IMR-90 (cell line): ENCODE measurements at regions not wholly inside any gene's neighbourhood (a gene's known extent, or its start where the extent isn't known, plus 50 kb on each side); places are given as distances from the start of the nearest gene placed in this dataset.

ENCODE experiments used
- ATAC-seq: fragments of 200-7000 bp; cut with Tn5 transposase; 2 replicates; pipeline ENCODE4 v1.9.1; 2020; ENCODE audit warnings: low read depth, mild to moderate bottlenecking, moderate library complexity
- BruUV-seq: library from RNA; stranded (reverse); fragments of 400-500 nt; replicated peaks from 2 replicates; lab custom pipeline; 2021; lab: Mats Ljungman, UMichigan
- CTCF ChIA-PET: fragments of 300-600 bp; formaldehyde crosslinking; extraction: SDS; loops from one replicate; lab custom pipeline; 2021; ENCODE audit warnings: antibody characterized with exemption; lab: Yijun Ruan, JAX
- POLR2A ChIA-PET: fragments of 300-600 bp; sonication (Branson Sonifier 250); formaldehyde crosslinking; loops from one replicate; lab custom pipeline; 2022; ENCODE audit warnings: antibody characterized with exemption; ENCODE audit not compliant: unreplicated experiment; lab: Charles Lee
- DNase-seq: peaks from one replicate; pipeline ENCODE4 v3.0.0; 2013
- H2AFZ ChIP-seq: replicated peaks from 2 replicates; pipeline ENCODE3; 2013; ENCODE audit warnings: low read length, mild to moderate bottlenecking; ENCODE audit not compliant: poor library complexity
- H2AK5ac ChIP-seq: 2 replicates; pipeline ENCODE4 v1.6.1; 2013; ENCODE audit warnings: low read depth, low read length, inconsistent platforms
- H2AK9ac ChIP-seq: replicated peaks from 2 replicates; pipeline ENCODE3; 2013; ENCODE audit warnings: mild to moderate bottlenecking, low read depth, low read length, moderate library complexity; ENCODE audit not compliant: poor library complexity
- H2BK120ac ChIP-seq: 2 replicates; pipeline ENCODE4 v1.6.1; 2013; ENCODE audit warnings: low read depth, low read length, inconsistent platforms
- H2BK15ac ChIP-seq: 3 replicates; pipeline ENCODE4 v1.6.1; 2013; ENCODE audit warnings: low read depth, low read length, inconsistent platforms
- H2BK20ac ChIP-seq: 2 replicates; pipeline ENCODE4 v1.6.1; 2013; ENCODE audit warnings: low read depth, mild to moderate bottlenecking, inconsistent platforms, low read length, moderate library complexity
- H2BK5ac ChIP-seq: 2 replicates; pipeline ENCODE4 v1.6.1; 2013; ENCODE audit warnings: mild to moderate bottlenecking, low read depth, low read length, inconsistent platforms; ENCODE audit not compliant: poor library complexity, severe bottlenecking
- H3K14ac ChIP-seq: replicated peaks from 2 replicates; pipeline ENCODE4 v1.6.1; 2013; ENCODE audit warnings: low read depth, low read length, inconsistent platforms
- H3K18ac ChIP-seq: 2 replicates; pipeline ENCODE4 v1.6.1; 2013; ENCODE audit warnings: low read depth, low read length, control low read depth
- H3K23ac ChIP-seq: 2 replicates; pipeline ENCODE4 v1.6.1; 2013; ENCODE audit warnings: low read depth, low read length, inconsistent platforms
- H3K27ac ChIP-seq: 2 replicates; pipeline ENCODE4 v1.5.1; 2013; ENCODE audit warnings: mild to moderate bottlenecking, control low read depth, low read length; ENCODE audit not compliant: insufficient read depth
- H3K27me3 ChIP-seq: 2 replicates; pipeline ENCODE4 v1.6.1; 2013; ENCODE audit warnings: low read length; ENCODE audit not compliant: control insufficient read depth, insufficient read depth
- H3K36me3 ChIP-seq: 2 replicates; pipeline ENCODE4 v1.6.1; 2013; ENCODE audit warnings: low read length, mixed read lengths; ENCODE audit not compliant: control insufficient read depth, insufficient read depth
- H3K4ac ChIP-seq: 2 replicates; pipeline ENCODE4 v1.6.1; 2013; ENCODE audit warnings: low read depth, low read length, inconsistent platforms
- H3K4me1 ChIP-seq: 2 replicates; pipeline ENCODE4 v1.6.1; 2013; ENCODE audit warnings: low read length, mixed read lengths; ENCODE audit not compliant: control insufficient read depth, insufficient read depth
- H3K4me2 ChIP-seq: 2 replicates; pipeline ENCODE4 v1.6.1; 2013; ENCODE audit warnings: low read depth, mild to moderate bottlenecking, control low read depth, low read length, moderate library complexity
- H3K4me3 ChIP-seq: 2 replicates; pipeline ENCODE4 v1.5.1; 2013; ENCODE audit warnings: low read depth, mild to moderate bottlenecking, control low read depth, low read length, moderate library complexity; ENCODE audit not compliant: insufficient read depth
- H3K56ac ChIP-seq: 2 replicates; pipeline ENCODE4 v1.6.1; 2013; ENCODE audit warnings: low read length, inconsistent platforms; ENCODE audit not compliant: insufficient read depth; ENCODE audit errors: extremely low read depth
- H3K79me1 ChIP-seq, 2 experiments: 2 replicates each; pipeline ENCODE4 v1.6.1; 2013; ENCODE audit warnings: low read length in 2 of 2, inconsistent platforms in 1 of 2, low read depth in 1 of 2
- H3K9ac ChIP-seq: 2 replicates; pipeline ENCODE4 v1.6.1; 2013; ENCODE audit warnings: low read depth, low read length, control low read depth
- H3K9me1 ChIP-seq: 2 replicates; pipeline ENCODE4 v1.6.1; 2013; ENCODE audit warnings: low read length, inconsistent platforms; ENCODE audit not compliant: insufficient read depth
- H3K9me3 ChIP-seq: 2 replicates; pipeline ENCODE4 v1.6.1; 2013; ENCODE audit warnings: low read length; ENCODE audit not compliant: control insufficient read depth, insufficient read depth
- H4K20me1 ChIP-seq: 2 replicates; pipeline ENCODE4 v1.6.1; 2013; ENCODE audit warnings: low read length, inconsistent platforms; ENCODE audit not compliant: insufficient read depth
- H4K5ac ChIP-seq: 2 replicates; pipeline ENCODE4 v1.6.1; 2013; ENCODE audit warnings: mild to moderate bottlenecking, low read depth, low read length, control low read depth
- H4K8ac ChIP-seq, 2 experiments: 2 replicates each; pipeline ENCODE4 v1.6.1; 2013; ENCODE audit warnings: low read depth in 2 of 2, low read length in 2 of 2, control low read depth in 1 of 2, inconsistent platforms in 1 of 2
- H4K91ac ChIP-seq: 2 replicates; pipeline ENCODE4 v1.6.1; 2013; ENCODE audit warnings: low read depth, low read length, inconsistent platforms; ENCODE audit not compliant: insufficient read depth
- BHLHE40 ChIP-seq: fragments of 150-350 bp; IDR thresholded peaks from 2 replicates; pipeline ENCODE4 v1.6.1; 2016; ENCODE audit warnings: mild to moderate bottlenecking, low read depth, low read length
- CEBPB ChIP-seq: IDR thresholded peaks from 2 replicates; pipeline ENCODE4 v1.6.1; 2012; ENCODE audit warnings: low read depth, low read length, improper control_type of control experiment
- CHD1 ChIP-seq: IDR thresholded peaks from 2 replicates; pipeline ENCODE4 v1.6.1; 2012; ENCODE audit warnings: low read depth, low read length, improper control_type of control experiment
- CTCF ChIP-seq: conservative IDR thresholded peaks from 2 replicates; pipeline ENCODE4 v1.5.1; 2012; ENCODE audit warnings: mild to moderate bottlenecking, low read depth, low read length, improper control_type of control experiment
- FOS ChIP-seq: fragments of 150-350 bp; IDR thresholded peaks from 2 replicates; pipeline ENCODE4 v1.6.1; 2016; ENCODE audit warnings: low read depth, low read length
- MAFK ChIP-seq: IDR thresholded peaks from 2 replicates; pipeline ENCODE4 v1.6.1; 2012; ENCODE audit warnings: low read depth, low read length, improper control_type of control experiment
- MAZ ChIP-seq: IDR thresholded peaks from 2 replicates; pipeline ENCODE4 v1.6.1; 2012; ENCODE audit warnings: low read depth, mild to moderate bottlenecking, low read length, improper control_type of control experiment, moderate library complexity, borderline replicate concordance
- MXI1 ChIP-seq: IDR thresholded peaks from 2 replicates; pipeline ENCODE4 v1.6.1; 2012; ENCODE audit warnings: low read depth, mild to moderate bottlenecking, low read length, moderate library complexity, borderline replicate concordance
- NFE2L2 ChIP-seq: fragments of 150-350 bp; IDR thresholded peaks from 2 replicates; pipeline ENCODE4 v1.6.1; 2016; ENCODE audit warnings: low read depth, mild to moderate bottlenecking, low read length
- POLR2A ChIP-seq: IDR thresholded peaks from 2 replicates; pipeline ENCODE4 v1.6.1; 2012; ENCODE audit warnings: mild to moderate bottlenecking, low read depth, low read length
- RAD21 ChIP-seq: IDR thresholded peaks from 2 replicates; pipeline ENCODE4 v1.6.1; 2012; ENCODE audit warnings: low read length, improper control_type of control experiment
- RCOR1 ChIP-seq: IDR thresholded peaks from 2 replicates; pipeline ENCODE4 v1.6.1; 2012; ENCODE audit warnings: mild to moderate bottlenecking, low read length, improper control_type of control experiment; ENCODE audit not compliant: insufficient replicate concordance
- RFX5 ChIP-seq: IDR thresholded peaks from 2 replicates; pipeline ENCODE4 v1.8.0; 2012; ENCODE audit warnings: low read depth, mild to moderate bottlenecking, low read length, moderate library complexity
- SMC3 ChIP-seq: fragments of 150-350 bp; IDR thresholded peaks from 2 replicates; pipeline ENCODE4 v1.6.1; 2016; ENCODE audit warnings: low read depth, mild to moderate bottlenecking, antibody characterized with exemption, low read length, moderate library complexity
- USF2 ChIP-seq: fragments of 150-350 bp; IDR thresholded peaks from 2 replicates; pipeline ENCODE4 v1.6.1; 2017; ENCODE audit warnings: mild to moderate bottlenecking, antibody characterized with exemption, low read length, low read depth
- WGBS, 2 experiments: methylation state at CpG; one replicate each; pipeline versions ENCODE4 v1.1.5 to v1.1.7; 2013; ENCODE audit warnings: missing lambda C conversion rate in 2 of 2; ENCODE audit not compliant: insufficient read length in 1 of 2; ENCODE audit errors: extremely low coverage in 2 of 2; 5-methylcytosine and 5-hydroxymethylcytosine counted together
- dilution Hi-C: fragments of 300-500 bp; cut with HindIII; formaldehyde crosslinking; loops from one replicate; pipeline ENCODE4 v1.14.3; 2018; ENCODE audit warnings: low sequenced_read_pairs; ENCODE audit not compliant: unreplicated experiment
- in situ Hi-C: fragments of 300-500 bp; cut with MboI; formaldehyde crosslinking; loops from 3 replicates; pipeline ENCODE4 v1.14.3; 2019; ENCODE audit warnings: low sequenced_read_pairs, inconsistent platforms, mixed read lengths
- intact Hi-C: fragments of 100-400 bp; cut with micrococcal nuclease; formaldehyde crosslinking; loops from 2 replicates; pipeline ENCODE4 v1.10.0; 2022
- TF ChIP-seq, protein P1 (sequence below): fragments of 150-350 bp; IDR thresholded peaks from 2 replicates; pipeline ENCODE4 v1.6.1; 2016; ENCODE audit warnings: low read depth, mild to moderate bottlenecking, low read length, moderate library complexity, borderline replicate concordance

- Histone ChIP-seq H4K20me1 (no peaks in the 10 kb centered on the region), H3K4ac (no peak overlapping the region), H4K5ac (no peak overlapping the region), H3K18ac (no peak overlapping the region), H2AK9ac (no peak overlapping the region), H2BK20ac (no peak overlapping the region), H3K4me2 (no peak overlapping the region), H3K9me3 (peaks cover 1% of the 10 kb centered on the region; the same call in 1 of the 2 replicates), H3K9me1 (peaks cover 3% of the 10 kb centered on the region; the same call in 1 of the 2 replicates), H2BK15ac (no peak overlapping the region), H4K91ac (no peak overlapping the region), H3K56ac (no peak overlapping the region), H2BK120ac (no peak overlapping the region), H3K14ac (no peak overlapping the region), H4K8ac (no peak overlapping the region), H3K4me1 (no peaks in the 10 kb centered on the region), H3K4me3 (no peak overlapping the region), H3K79me1 (no peaks in the 10 kb centered on the region), H2BK5ac (no peak overlapping the region), H3K27ac (no peak overlapping the region), H3K36me3 (no peaks in the 10 kb centered on the region), H3K27me3 (no peaks in the 10 kb centered on the region), H2AK5ac (no peak overlapping the region), H2AFZ (no peak overlapping the region), H3K9ac (no peak overlapping the region), H3K23ac (no peak overlapping the region)
- no TSS peak for BruUV-seq
- TF ChIP-seq FOS (no peak), BHLHE40 (no peak), USF2 (no peak), RFX5 (no peak), POLR2A (no peak), RCOR1 (no peak), SMC3 (no peak), RAD21 (no peak), NFE2L2 (no peak), MXI1 (no peak), CTCF (no peak), MAZ (no peak), CHD1 (no peak), CEBPB (no peak), MAFK (no peak)
- TF ChIP-seq, protein P1, sequence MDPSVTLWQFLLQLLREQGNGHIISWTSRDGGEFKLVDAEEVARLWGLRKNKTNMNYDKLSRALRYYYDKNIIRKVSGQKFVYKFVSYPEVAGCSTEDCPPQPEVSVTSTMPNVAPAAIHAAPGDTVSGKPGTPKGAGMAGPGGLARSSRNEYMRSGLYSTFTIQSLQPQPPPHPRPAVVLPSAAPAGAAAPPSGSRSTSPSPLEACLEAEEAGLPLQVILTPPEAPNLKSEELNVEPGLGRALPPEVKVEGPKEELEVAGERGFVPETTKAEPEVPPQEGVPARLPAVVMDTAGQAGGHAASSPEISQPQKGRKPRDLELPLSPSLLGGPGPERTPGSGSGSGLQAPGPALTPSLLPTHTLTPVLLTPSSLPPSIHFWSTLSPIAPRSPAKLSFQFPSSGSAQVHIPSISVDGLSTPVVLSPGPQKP: no peak
- intact Hi-C loops: no loop called here
- POLR2A ChIA-PET: no interaction called here
- DNase-seq (no peak), ATAC-seq (no peak)
- no CpG with 5 or more reads among the region's 3 CpGs for WGBS, 2 experiments
- in situ Hi-C loops: no loop called here
- CTCF ChIA-PET: no interaction called here
- dilution Hi-C loops: no loop called here
Observed at GRCh38 chr4:124455671-124456070, 256.9 kb downstream of the ANKRD50 start.
